PFSK-1 (cell line): ENCODE measurements at regions not wholly inside any gene's neighbourhood (a gene's known extent, or its start where the extent isn't known, plus 50 kb on each side); places are given as distances from the start of the nearest gene placed in this dataset.

ENCODE experiments used
- FOXP2 ChIP-seq: optimal IDR thresholded peaks from 2 replicates; pipeline ENCODE3; 2011; ENCODE audit warnings: borderline replicate concordance, control low read depth, inconsistent platforms; ENCODE audit not compliant: insufficient read depth; ENCODE audit errors: extremely low read length, extremely low read depth
- POLR2AphosphoS5 ChIP-seq: IDR thresholded peaks from 2 replicates; pipeline ENCODE4 v1.6.1; 2012; ENCODE audit warnings: low read depth, mild to moderate bottlenecking, control low read depth, low read length, moderate library complexity
- REST ChIP-seq, 2 experiments: IDR thresholded peaks; 2 replicates each; pipeline versions ENCODE4 v1.6.1 to v1.8.0; 2011 to 2012; ENCODE audit warnings: low read depth in 2 of 2, low read length in 2 of 2, control low read depth in 1 of 2, inconsistent platforms in 1 of 2, mild to moderate bottlenecking in 1 of 2, moderate library complexity in 1 of 2; ENCODE audit not compliant: insufficient read depth in 1 of 2
- SIN3A ChIP-seq: IDR thresholded peaks from 2 replicates; pipeline ENCODE4 v1.6.1; 2012; ENCODE audit warnings: mild to moderate bottlenecking, low read length, moderate library complexity, borderline replicate concordance; ENCODE audit not compliant: insufficient read depth
- TAF1 ChIP-seq: IDR thresholded peaks from 2 replicates; pipeline ENCODE4 v1.6.1; 2012; ENCODE audit warnings: low read length, control low read depth, borderline replicate concordance; ENCODE audit not compliant: insufficient read depth

DNA sequence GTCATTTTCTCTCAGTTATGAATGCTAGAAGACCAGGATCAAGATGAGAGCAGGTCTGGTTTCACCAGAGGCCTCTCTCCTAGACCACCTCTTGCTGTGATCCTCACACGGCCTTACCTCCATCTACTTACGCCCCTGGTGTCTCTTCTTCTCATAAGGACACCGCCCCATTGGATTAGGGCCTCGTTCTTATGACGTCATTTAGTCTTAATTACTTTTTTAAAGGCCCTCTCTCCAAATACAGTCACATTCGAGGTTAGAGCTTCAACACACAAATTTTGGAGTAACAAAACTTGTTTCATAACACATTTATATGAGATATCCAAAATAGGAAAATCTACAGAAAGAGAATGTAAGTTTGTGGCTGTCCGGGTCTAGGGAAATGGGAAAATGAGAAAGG is 391.0 kb upstream of the PITX2 start:
- TF ChIP-seq FOXP2 (no peak), POLR2AphosphoS5 (no peak), REST (IDR thresholded peaks at IDR 0.05; ENCODE audit: insufficient read depth in 1 of 2, low read depth in 2 of 2, low read length in 2 of 2) (no peak), SIN3A (no peak), TAF1 (no peak)

GRCh38 chr4:111014537-111014936 is 391.7 kb upstream of the PITX2 start:
- TF ChIP-seq FOXP2 (no peak), TAF1 (no peak), REST (IDR thresholded peaks at IDR 0.05; ENCODE audit: insufficient read depth in 1 of 2, low read depth in 2 of 2, low read length in 2 of 2) (no peak), SIN3A (no peak), POLR2AphosphoS5 (no peak)

GRCh38 chr4:111016416-111016815 is 393.5 kb upstream of the PITX2 start:
- TF ChIP-seq POLR2AphosphoS5: no peak
- no peak for TF ChIP-seq SIN3A
- TF ChIP-seq TAF1: no peak
- no peak for TF ChIP-seq REST (IDR thresholded peaks at IDR 0.05; ENCODE audit: insufficient read depth in 1 of 2, low read depth in 2 of 2, low read length in 2 of 2)
- no peak for TF ChIP-seq FOXP2

GRCh38 chr4:111018216-111018615 is 395.3 kb upstream of the PITX2 start:
- TF ChIP-seq REST (IDR thresholded peaks at IDR 0.05; ENCODE audit: insufficient read depth in 1 of 2, low read depth in 2 of 2, low read length in 2 of 2) (no peak), SIN3A (no peak), TAF1 (no peak), FOXP2 (no peak), POLR2AphosphoS5 (no peak)

GRCh38 chr4:111020476-111020875 is 397.6 kb upstream of the PITX2 start:
- TF ChIP-seq SIN3A: no peak
- TF ChIP-seq POLR2AphosphoS5: no peak
- no peak for TF ChIP-seq FOXP2
- TF ChIP-seq TAF1: no peak
- no peak for TF ChIP-seq REST (IDR thresholded peaks at IDR 0.05; ENCODE audit: insufficient read depth in 1 of 2, low read depth in 2 of 2, low read length in 2 of 2)
